Forelimb muscle (tissue), 1 donor: ENCODE measurements at regions not wholly inside any gene's neighbourhood (a gene's known extent, or its start where the extent isn't known, plus 50 kb on each side); places are given as distances from the start of the nearest gene placed in this dataset.
A peak's percentile ranks its signal among the peaks of the same experiment; 100 is the strongest.
"Not testable (repeated sequence)": the region's sequence is repeated elsewhere in the genome, so short reads cannot be mapped to it uniquely, and the experiment has no call there.

ENCODE experiments used
- DNase-seq: peaks from one replicate; pipeline ENCODE4 v3.0.0-alpha.2; 2013; ENCODE audit warnings: low read depth

DNA sequence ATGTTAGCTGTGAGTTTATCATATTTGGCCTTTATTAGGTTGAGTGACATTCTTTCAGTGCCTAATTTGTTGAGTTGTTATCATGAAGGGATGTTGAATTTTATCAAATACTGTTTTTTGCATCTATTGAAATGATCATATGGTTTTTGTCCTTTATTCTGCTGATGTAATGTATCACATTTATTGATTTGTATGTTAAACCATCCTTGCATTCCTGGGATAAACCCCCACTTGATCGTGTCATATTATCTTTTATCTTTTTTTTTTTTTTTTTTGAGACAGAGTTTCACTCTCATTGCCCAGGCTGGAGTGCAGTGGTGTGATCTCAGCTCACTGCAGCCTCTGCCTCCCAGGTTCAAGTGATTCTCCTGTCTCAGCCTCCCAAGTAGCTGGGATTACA is 51.9 kb upstream of the MFGE8 start:
- DNase-seq: not testable (repeated sequence)

DNA sequence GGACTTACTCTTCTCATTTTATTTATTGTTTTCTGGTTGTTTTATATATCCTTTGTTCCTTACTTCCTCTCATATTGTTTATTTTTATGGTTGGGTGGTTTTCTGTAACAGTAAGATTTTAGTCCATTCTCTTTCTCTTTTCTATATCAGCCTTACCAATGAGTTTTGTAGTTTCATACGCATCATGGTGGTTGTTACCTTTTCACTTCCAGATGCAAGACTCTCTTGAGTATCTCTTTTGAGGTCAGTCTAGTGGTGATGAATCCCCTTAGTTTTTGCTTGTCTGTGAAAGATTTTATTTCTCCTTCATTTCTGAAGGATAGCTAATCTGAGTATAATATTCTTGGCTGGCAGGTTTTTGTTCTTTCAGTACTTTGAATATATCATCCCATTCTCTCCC is 57.1 kb upstream of the MFGE8 start:
- DNase-seq: no peak

DNA sequence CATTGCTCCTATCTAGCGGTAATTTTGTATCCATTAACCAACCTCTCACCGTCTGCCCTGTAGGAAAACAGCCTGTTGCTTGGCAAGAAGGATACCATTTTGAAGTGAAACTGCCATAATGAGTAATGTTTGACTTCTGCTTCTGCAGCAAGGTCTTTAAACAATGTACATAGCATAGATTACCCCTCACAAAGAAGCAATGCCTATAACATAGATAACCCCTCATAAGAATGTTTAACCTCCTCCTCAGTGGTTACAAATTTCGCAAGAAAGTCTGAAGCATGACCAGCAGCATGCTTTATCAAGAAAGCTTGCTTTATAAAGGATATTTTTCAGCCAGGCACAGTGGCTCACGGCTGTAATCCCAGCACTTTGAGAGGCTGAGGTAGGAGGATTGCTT is 61.2 kb upstream of the MFGE8 start:
- no peak for DNase-seq

DNA sequence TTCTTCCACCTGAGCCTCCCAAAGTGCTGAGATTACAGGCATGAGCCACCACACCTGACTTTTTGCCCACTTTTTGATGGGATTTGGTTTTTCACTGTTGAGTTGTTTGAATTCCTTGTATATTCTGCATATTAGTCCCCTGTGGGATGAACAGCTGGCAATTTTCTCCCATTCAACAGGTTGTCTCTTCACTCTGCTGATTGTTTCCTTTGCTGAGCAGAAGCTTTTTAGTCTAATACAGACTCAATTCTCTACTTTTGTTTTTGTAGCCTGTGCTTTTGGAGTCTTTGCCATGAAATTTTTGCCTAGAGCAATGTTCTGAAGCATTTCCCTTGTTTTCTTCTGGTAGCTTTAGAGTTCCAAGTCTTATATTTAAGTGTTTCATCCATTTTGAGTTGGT is 62.7 kb upstream of the MFGE8 start:
- no peak for DNase-seq

DNA sequence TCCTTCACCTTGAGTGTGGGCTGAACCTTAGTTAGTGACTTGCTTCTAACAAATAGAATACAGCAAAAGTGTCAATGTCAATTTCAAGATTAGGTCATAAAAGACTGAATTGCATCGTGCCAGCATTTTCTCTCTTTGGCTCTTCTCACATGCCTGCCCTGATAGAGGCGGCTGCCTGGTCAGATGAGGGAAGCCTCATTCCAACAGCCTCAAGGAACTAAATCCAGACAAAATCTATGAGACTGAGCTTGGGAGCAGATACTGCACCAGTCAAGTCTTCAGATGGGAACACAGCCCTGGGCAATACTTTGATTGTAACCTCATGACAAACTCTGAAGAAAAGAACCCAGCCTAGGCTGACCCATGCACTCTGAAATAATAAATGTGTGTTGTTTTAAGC is 63.5 kb upstream of the MFGE8 start:
- no peak for DNase-seq

DNA sequence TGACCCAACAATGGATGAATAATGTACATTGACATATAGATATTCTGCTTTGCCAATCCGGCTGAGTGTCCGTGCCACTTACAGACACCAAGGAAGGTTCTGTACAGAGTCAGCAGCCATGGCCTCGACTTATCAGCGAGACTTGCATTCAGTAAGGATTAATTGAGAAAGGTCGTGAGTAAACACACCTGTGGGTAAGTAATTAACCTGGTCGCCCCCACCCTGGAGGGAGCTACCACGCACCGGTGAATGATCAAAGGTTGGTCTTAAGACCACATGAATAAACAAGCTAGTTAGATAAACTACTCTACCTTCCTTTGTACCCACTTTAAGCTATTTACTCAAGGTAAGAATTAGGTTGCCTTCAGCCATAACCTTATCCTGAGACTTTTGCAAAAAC is 66.5 kb upstream of the MFGE8 start:
- no peak for DNase-seq

DNA sequence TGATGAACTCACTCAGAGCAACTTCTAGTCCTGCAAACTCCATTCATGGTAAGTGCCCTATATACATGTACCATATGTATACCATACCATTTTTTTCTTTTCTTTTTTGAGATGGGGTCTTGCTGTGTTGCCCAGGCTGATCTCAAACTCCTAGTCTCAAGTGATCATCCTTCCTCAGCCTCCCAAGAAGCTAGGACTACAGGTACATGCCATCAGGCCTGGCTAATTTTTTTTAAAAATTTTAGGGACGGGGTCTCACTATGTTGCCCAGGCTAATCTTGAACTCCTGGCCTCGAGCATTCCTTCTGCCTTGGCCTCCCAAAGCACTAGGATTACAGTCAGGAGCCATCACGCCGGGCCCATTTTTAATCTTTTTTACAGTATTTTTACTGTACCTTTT is 67.3 kb upstream of the MFGE8 start:
- DNase-seq: no peak

DNA sequence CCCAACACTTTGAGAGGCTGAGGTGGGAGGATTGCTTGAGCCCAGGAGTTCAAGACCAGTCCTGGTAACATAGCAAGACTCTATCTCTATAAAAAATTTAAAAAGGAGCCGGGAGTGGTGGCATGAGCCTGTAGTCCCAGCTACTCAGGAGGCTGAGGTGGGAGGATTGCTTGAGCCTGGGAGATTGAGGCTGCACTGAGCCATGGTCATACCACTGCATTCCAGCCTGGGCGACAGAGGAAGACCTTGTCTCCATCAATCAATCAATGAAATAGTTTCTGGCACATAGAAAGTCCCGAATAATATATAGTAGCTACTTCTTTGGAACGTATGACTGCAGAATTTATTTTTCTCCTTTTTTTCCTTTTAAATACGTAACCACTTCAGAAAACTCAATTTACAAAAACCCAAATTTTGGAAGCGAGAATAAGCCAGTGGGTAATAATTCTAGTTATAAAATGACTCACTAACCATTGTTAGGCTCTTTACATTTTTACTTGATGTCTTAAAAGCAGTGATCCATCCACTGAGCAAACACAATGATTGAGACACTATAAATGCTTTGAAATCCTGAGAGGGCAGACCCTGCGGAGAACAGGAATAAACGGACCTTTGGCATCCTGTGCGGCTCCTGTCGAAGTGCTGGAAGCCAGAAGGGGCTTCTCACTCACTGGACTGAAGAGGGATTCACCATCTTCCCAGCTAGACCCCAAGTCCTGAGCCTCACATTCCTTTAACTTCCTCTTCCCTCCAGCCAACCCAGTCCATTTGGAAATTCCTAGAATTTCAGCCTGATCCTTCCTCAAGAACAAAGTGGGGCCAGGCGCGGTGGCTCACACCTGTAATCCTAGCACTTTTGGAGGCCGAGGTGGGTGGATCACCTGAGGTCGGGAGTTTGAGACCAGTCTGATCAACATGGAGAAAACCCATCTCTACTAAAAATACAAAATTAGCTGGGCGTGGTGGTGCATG is 68.4 kb upstream of the MFGE8 start:
- DNase-seq: no peak

DNA sequence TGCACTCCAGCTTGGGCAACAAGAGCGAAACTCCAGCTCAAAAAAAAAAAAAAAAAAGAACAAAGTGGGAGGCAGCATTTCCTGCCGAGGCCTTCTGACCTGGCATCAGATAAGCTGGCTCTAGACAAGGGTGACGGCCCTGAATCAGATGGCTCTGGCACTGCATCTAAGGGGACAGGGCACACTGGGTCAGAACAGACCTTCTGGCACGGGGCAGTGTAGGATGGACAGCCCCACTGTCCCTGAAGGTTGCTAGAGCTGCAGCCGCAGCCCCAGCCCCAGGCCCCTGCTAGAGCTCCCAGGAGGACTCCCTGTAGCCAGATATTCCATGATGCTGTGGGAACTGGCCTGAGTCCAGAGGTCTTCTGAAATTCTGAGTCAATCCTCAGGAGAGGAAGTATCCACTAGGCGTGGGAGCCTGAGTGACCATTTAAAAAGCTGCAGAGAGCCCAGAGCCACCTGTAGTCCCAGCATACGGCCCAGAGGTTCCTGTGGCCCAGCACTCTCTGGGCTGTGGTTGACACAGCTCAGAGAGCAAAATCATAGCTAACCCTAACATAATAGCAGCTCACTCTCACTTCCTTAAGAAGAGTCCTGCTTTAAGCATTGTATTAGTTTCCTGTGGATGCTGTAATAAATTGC is 69.2 kb upstream of the MFGE8 start:
- DNase-seq: peak; percentile 45

DNA sequence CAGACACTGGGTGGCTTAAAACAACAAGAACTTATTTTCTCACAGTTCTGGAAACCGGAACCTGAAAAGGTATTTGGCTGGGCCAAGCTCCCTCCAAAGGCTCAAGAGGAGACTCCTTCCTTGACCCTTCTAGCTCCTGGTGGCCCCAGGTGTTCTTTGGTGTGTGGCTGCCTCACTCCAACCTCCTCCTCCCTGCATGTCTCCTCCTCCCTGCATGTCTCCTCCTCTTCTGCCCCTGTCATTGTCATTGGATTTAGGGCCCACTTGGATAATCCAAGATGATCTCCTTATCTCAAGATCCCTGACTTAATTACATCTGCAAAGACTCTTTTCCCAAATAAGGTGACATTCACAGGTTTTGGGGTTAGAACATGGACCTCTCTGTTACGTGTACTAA is 69.8 kb upstream of the MFGE8 start:
- DNase-seq: no peak

DNA sequence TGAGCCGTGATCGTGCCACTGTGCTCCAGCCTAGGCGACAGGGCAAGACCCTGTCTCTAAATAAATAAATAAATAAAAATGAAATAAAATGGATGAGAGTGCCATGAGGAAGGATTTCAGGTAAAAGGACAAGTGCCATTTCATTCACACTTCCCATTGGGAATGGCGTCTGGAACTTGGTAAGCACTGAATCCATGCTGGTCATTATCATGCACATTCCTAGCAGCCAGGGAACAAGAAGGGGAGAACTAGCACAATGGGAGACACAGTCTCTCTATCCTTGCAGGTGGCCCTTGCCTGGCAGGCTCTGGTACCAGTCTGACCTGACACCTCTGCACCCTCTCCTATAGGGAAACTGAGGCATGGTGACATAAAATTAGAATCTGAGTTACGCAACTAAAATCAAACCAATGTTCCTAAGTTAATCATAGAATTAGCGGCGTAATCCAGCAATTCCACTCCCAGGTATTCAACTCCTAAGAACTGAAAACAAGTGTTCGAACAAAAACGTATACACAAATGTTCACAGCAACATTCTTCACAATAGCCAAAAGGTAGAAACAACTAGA is 70.8 kb upstream of the MFGE8 start:
- no peak for DNase-seq

DNA sequence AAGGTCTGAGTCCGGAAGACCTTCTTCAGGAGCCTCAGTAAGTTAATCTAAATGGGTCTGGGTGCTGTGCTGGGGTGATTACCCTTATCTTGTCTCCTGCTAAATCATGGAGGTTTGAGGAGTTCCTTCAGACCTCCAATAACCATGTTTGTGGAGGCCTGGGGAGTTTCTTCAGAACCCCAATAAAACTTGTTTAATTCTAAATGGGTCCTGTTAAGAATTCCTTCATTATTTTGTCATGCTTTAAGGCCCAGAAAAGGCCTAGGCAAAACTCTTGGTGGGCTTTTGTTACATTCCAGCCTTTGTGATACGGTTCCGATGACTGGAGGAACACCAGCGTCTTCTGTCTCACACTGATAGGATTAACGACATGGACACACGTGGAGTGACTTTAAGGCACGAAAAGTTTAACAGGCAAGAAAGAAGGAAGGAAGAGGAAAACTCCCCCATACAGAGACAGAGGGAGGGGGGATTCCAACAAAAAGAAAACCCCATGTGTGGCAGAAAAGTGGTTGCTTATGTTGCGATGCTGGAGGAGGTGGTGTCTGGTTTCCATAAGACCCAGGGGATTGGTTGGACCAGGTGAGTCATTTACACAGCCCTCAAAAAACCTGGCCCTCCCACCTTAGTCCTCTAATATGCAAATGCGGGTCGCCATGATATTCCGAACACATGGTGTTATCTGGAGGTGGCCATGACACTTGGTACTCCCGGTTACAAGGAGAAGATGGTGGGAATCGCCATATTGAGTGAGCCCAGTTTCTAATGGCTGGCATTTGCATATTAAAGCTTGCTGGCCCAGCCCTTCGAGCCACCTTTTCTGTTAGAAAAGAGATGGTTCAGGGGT is 72.6 kb upstream of the MFGE8 start:
- DNase-seq: no peak

DNA sequence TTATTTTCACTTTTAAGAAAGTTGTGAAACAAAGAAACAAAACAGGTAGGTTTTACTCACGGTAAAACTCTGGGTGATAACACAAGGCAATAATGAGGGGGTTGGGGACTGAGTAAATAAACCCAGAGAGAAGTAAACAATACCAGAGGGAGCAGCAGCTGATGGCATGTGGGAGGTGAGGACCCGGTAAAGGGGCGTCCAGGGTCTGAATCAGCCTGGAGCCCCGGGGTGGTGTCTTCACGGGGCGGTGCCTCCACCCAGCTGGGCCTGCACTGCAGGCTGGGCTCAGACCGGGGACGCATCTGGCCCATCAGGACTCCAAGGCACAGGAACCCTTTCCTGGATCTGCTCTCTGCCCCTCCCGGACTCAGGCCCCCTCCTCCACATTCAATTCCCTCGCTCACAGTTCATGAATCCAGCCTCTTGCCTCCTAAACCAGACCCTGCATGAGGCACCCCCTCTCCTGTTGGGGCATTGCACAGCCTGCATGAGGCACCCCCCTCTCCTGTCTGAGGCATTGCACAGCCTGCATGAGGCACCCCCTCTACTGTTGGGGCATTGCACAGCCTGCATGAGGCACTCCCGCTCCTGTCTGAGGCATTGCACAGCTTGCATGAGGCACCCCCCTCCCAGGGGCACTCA is 73.9 kb upstream of the MFGE8 start:
- DNase-seq: no peak

DNA sequence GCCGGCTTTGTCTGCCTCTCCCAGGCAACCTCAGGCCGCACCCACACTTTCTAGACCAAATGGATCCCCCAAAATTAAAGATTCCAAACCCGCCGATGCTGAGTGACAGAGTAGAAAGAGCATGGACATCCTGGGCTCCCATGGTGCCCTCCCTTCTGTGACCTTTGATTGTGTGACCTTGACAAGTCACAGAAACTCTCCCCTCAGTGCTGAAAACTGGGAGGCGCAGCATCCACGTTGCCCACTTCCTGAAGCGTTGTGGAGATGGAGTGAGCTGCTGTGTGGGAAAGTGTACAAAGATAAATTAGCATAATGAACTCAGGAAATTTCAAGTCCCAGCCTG is 74.4 kb upstream of the MFGE8 start:
- no peak for DNase-seq

DNA sequence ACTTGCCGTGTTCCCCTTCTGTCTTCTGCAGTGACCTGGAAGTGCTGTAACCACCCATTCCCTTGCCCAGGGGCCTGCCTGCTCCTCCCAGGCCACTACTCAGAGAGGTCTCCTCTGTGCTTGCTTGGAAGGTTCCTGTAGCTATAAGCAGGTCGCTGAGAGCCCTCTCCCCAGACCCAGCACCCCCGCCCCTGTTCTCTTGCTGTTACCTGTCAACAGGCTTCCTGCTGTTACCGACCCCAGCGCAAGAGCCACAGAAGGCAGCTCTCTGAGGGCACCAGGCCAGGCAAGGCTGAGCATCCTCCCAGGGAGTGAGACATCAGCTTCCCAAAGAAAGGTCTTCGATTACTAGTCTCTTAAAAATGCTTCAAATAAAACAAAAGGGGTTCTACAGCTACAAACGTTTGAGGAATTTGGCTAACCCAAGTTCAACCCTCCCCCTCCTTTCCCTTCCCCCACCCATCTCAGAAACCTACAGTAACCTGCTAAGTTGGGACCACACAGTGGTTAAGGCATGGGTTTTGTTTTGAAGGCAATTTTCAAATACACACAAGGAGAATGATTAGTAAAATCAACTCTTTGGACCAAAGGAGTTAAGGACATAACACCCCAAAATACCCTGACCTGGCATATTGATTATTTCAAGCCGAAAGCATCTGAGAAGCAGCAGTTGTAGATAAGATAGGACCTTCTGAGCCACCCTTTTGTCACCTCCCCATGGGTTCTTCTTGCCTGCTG is 74.9 kb upstream of the MFGE8 start:
- no peak for DNase-seq

DNA sequence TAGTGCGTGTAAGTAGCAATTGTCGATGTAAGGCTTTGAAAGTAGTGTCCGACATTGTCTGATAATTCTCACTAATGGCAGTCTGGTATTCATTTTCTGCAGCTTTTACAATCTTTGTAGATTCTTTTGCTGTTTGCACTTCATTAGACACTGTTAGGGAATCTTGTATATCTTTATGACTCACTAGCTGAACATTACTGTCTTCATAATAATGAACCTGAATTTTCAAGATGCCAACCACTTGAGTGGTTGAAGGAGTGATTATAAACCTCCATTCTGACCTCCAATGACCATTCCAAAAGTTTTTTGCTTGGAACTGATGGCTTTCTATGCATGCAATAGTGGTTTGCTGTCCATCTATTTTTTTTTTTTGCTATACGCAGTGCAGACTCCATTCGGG is 76.4 kb upstream of the MFGE8 start:
- no peak for DNase-seq

DNA sequence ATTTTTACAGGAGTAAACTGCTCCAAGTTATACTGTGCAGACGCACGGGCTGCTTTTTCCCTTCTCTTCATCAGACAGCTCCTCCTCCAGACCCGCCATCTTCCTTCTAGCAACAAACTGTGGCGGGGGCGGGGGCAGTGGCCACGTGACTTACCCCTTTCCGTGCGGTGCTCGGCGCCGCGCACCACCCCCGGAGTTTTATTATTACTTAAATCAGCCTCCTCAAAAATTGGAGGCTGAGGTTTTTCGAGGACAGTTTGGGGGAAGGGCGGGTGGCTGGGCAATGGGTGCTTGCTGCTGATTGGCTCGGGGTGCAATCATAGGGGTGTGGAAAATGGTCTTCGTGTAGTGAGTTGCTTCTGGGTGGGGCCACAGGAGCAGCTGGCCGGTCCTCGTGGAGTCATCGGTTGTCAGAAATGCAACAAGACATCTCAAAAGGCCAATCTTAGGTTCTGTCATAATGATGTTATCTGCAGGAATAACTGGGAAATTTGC is 77.1 kb upstream of the MFGE8 start:
- DNase-seq: no peak

DNA sequence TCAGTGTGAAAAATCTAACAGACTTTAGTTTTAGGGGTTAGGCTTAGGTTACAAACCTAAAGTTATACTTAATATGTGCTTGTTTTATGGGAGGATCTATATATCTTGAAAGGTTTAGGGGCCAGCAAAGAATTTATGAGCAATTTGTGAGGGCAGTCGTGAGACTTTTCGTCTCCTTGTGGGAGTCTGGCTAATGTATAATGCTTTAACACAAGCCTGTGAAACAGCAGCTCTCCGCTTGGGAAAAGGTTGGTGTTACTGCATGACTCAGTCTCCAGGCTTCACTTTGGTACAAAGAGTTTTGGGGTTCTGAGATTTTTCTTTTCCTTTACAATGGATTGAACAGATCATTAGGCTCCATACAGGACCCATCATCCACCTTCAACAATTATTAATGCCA is 79.0 kb upstream of the MFGE8 start:
- no peak for DNase-seq

DNA sequence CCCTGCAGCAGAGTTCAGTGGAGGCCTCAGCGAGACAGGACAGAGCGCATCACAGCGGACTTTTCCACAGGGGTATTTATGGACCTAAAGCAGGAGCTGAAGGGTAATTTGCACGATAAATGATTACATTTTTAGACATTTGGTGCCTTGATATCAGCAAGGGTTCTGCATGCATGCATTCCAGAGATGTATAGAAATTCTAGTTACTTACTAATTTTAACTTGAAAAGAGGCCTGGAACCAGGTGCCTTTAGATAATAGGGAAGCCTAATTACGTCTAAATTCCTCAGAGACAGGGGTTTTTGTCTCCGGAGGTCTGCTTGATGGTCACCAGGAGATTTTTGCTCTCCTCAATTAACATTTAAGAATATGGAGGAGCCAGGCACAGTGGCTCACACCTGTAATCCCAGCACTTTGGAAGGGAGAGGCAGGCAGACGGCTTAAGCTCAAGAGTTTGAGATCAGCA is 79.8 kb upstream of the MFGE8 start:
- no peak for DNase-seq

DNA sequence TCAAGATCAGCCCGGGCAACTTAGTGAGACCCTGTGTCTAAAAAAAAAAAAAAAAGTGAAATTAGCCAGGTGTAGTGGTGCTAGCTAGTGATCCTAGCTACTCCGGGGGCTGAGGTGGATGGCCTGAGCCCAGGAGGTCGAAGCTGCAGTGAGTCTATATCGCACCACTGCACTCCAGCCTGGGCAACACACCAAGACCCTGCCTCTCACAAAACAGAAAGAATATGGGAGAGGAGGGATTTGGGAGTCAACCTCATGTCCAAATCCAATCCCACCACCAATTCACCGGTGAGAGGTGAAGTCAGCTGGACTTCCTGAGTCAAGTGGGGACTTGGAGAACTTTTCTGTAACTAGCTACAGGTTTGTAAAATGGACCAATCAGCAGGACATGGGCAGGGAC is 80.5 kb upstream of the MFGE8 start:
- DNase-seq: no peak

DNA sequence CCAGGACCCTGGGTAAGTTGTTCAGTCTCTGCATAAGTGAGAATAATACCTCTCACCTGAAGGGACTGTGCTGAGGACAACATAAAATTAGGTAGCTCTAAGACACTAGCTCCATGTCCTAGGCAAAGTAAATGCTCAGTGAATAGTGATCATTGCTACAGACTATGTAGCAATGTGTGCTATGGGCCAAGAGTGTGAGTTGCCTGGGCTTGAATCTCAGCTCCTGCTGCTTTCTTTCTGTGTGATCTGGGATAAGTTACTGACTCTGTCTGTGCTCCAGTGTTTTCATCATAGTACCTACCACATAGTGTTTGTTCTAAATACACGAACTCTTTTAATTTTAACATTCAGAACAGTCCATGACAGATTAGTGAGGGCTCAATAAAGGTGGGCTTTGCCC is 81.1 kb upstream of the MFGE8 start:
- DNase-seq: no peak
